ENCODE measurements at regions not wholly inside any gene's neighbourhood (a gene's known extent, or its start where the extent isn't known, plus 50 kb on each side); places are given as distances from the start of the nearest gene placed in this dataset.

- no TSS peak for BruUV-seq (replicated peaks)
- Histone ChIP-seq H3K27me3 (ENCODE audit: control insufficient read depth, insufficient read depth, low read length) (peaks cover 25% of the 10 kb centered on the region), H3K4me3 (ENCODE audit: low read depth in 2 of 2, low read length in 2 of 2) (no peak overlapping the region), H3K36me3 (ENCODE audit: control insufficient read depth, insufficient read depth, low read length) (no peaks in the 10 kb centered on the region), H3K4me1 (ENCODE audit: control insufficient read depth, insufficient read depth, low read length) (peaks cover 6% of the 10 kb centered on the region; the same call in 1 of the 2 replicates), H3K27ac (ENCODE audit: low read length) (no peak overlapping the region), H3K9me3 (ENCODE audit: control insufficient read depth, insufficient read depth, low read depth, low read length) (no peaks in the 10 kb centered on the region)
- intact Hi-C loops (cut with micrococcal nuclease; ENCODE audit: unreplicated experiment) (no loop called here), in situ Hi-C loops (cut with HindIII; ENCODE audit: low pct_unique_long_range_greater_than_20kb, low sequenced_read_pairs) (no loop called here)
- ATAC-seq = no peak
- TF ChIP-seq CTCF (IDR thresholded peaks at IDR 0.05) = no peak
- CTCF ChIA-PET = interaction anchor here (0.6 kb wide), 1 partner anchor 208 kb away, joined by 3 read pairs; no protein-coding TSS in a partner anchor
- POLR2A ChIA-PET = no interaction called here
- DNase-seq (ENCODE audit: low read depth, low spot score) = no peak
These were observed 181.2 kb downstream of the TBXT start for GRCh38 chr6:165986311-165986913.

- H3K27me3 ChIP-seq (ENCODE audit: control insufficient read depth, insufficient read depth, low read length) = peaks cover 25% of the 10 kb centered on the region
- no peaks in the 10 kb centered on the region for H3K36me3 ChIP-seq (ENCODE audit: control insufficient read depth, insufficient read depth, low read length)
- ChIA-PET CTCF (interaction anchor here (0.6 kb wide), 1 partner anchor 208 kb away, joined by 3 read pairs; no protein-coding TSS in a partner anchor), POLR2A (no interaction called here)
- peaks cover 6% of the 10 kb centered on the region; the same call in 1 of the 2 replicates for H3K4me1 ChIP-seq (ENCODE audit: control insufficient read depth, insufficient read depth, low read length)
- in situ Hi-C loops (cut with HindIII; ENCODE audit: low pct_unique_long_range_greater_than_20kb, low sequenced_read_pairs) = no loop called here
- H3K4me3 ChIP-seq (ENCODE audit: low read depth in 2 of 2, low read length in 2 of 2) = no peak overlapping the region
- TF ChIP-seq SIN3A (IDR thresholded peaks at IDR 0.05; ENCODE audit: borderline replicate concordance, insufficient read depth, low read depth, low read length) (no peak), TCF7L2 (IDR thresholded peaks at IDR 0.05; ENCODE audit: low read depth, low read length) (no peak), CTCF (IDR thresholded peaks at IDR 0.05) (no peak)
- DNase-seq (ENCODE audit: low read depth, low spot score) (no peak), ATAC-seq (no peak)
- H3K9me3 ChIP-seq (ENCODE audit: control insufficient read depth, insufficient read depth, low read depth, low read length) = no peaks in the 10 kb centered on the region
- no TSS peak for BruUV-seq (replicated peaks)
- H3K27ac ChIP-seq (ENCODE audit: low read length) = no peak overlapping the region
- intact Hi-C loops (cut with micrococcal nuclease; ENCODE audit: unreplicated experiment) = no loop called here
These were observed 181.8 kb downstream of the TBXT start for GRCh38 chr6:165985806-165986299.

GRCh38 chr6:165985281-165985805 lies 182.3 kb downstream of the TBXT start:
- H3K4me1 ChIP-seq (ENCODE audit: control insufficient read depth, insufficient read depth, low read length) = peaks cover 6% of the 10 kb centered on the region; the same call in 1 of the 2 replicates
- in situ Hi-C loops (cut with HindIII; ENCODE audit: low pct_unique_long_range_greater_than_20kb, low sequenced_read_pairs) (no loop called here), intact Hi-C loops (cut with micrococcal nuclease; ENCODE audit: unreplicated experiment) (no loop called here)
- TF ChIP-seq CTCF (IDR thresholded peaks at IDR 0.05) = no peak
- no peak for TF ChIP-seq TCF7L2 (IDR thresholded peaks at IDR 0.05; ENCODE audit: low read depth, low read length)
- TF ChIP-seq POLR2AphosphoS5 (IDR thresholded peaks at IDR 0.05; ENCODE audit: low read depth, low read length) = no peak
- ChIA-PET POLR2A (no interaction called here), CTCF (interaction anchor here (0.6 kb wide), 1 partner anchor 207 kb away, joined by 3 read pairs; no protein-coding TSS in a partner anchor)
- no peaks in the 10 kb centered on the region for H3K36me3 ChIP-seq (ENCODE audit: control insufficient read depth, insufficient read depth, low read length)
- DNase-seq (ENCODE audit: low read depth, low spot score) = no peak
- H3K27me3 ChIP-seq (ENCODE audit: control insufficient read depth, insufficient read depth, low read length) = peaks cover 25% of the 10 kb centered on the region
- H3K27ac ChIP-seq (ENCODE audit: low read length) = no peak overlapping the region
- ATAC-seq = no peak
- H3K9me3 ChIP-seq (ENCODE audit: control insufficient read depth, insufficient read depth, low read depth, low read length) = no peaks in the 10 kb centered on the region
- H3K4me3 ChIP-seq (ENCODE audit: low read depth in 2 of 2, low read length in 2 of 2) = no peak overlapping the region
- BruUV-seq (replicated peaks) = no TSS peak

Measured in Panc1 (cell line).